GM23338 (cell line): ENCODE measurements at regions not wholly inside any gene's neighbourhood (a gene's known extent, or its start where the extent isn't known, plus 50 kb on each side); places are given as distances from the start of the nearest gene placed in this dataset.

Source experiments
- ATAC-seq: fragments of 200-7000 bp; cut with Tn5 transposase; 3 replicates; pipeline ENCODE4 v1.9.1; 2020
- DNase-seq: peaks from one replicate; pipeline ENCODE4 v3.0.0-alpha.2; 2015; ENCODE audit warnings: low spot score
- H2AFZ ChIP-seq: fragments of 200-600 bp; sonication (generic); 2 replicates; pipeline ENCODE4 v1.8.0; 2016; ENCODE audit warnings: antibody characterized with exemption, mild to moderate bottlenecking, moderate library complexity
- H3F3A ChIP-seq: fragments of 200-600 bp; sonication (generic); replicated peaks from 2 replicates; pipeline ENCODE4 v1.8.0; 2017; ENCODE audit warnings: antibody characterized with exemption, mixed run types, low read depth
- H3K27ac ChIP-seq: fragments of 200-600 bp; sonication (generic); 2 replicates; pipeline ENCODE4 v1.6.1; 2016; ENCODE audit warnings: low read depth
- H3K27me3 ChIP-seq: fragments of 200-600 bp; sonication (generic); 2 replicates; pipeline ENCODE4 v1.8.0; 2016; ENCODE audit warnings: mild to moderate bottlenecking, mixed run types, moderate library complexity; ENCODE audit not compliant: insufficient read depth
- H3K36me3 ChIP-seq: fragments of 200-600 bp; sonication (generic); 2 replicates; pipeline ENCODE4 v1.8.0; 2016; ENCODE audit warnings: mild to moderate bottlenecking; ENCODE audit not compliant: insufficient read depth
- H3K4me1 ChIP-seq: fragments of 200-600 bp; sonication (generic); 2 replicates; pipeline ENCODE4 v1.8.0; 2016; ENCODE audit warnings: mild to moderate bottlenecking, moderate library complexity; ENCODE audit not compliant: insufficient read depth
- H3K4me2 ChIP-seq: fragments of 200-600 bp; sonication (generic); 2 replicates; pipeline ENCODE4 v1.7.1; 2017; ENCODE audit warnings: mixed run types
- H3K4me3 ChIP-seq: fragments of 200-600 bp; sonication (generic); 2 replicates; pipeline ENCODE4 v1.6.1; 2016; ENCODE audit warnings: mixed run types
- H3K79me2 ChIP-seq: fragments of 200-600 bp; sonication (generic); replicated peaks from 2 replicates; pipeline ENCODE4 v1.8.0; 2017; ENCODE audit warnings: mild to moderate bottlenecking; ENCODE audit not compliant: insufficient read depth
- H3K9me2 ChIP-seq: fragments of 200-600 bp; sonication (generic); 2 replicates; pipeline ENCODE4 v1.8.0; 2017; ENCODE audit not compliant: insufficient read depth
- H4K20me1 ChIP-seq: fragments of 200-600 bp; sonication (generic); replicated peaks from 2 replicates; pipeline ENCODE4 v1.8.0; 2017; ENCODE audit warnings: mild to moderate bottlenecking; ENCODE audit not compliant: insufficient read depth
- H3K27ac Mint-ChIP-seq: 2 replicates; pipeline ENCODE4 v1.8.0; 2020; ENCODE audit warnings: inconsistent platforms, mild to moderate bottlenecking, moderate library complexity, mixed read lengths
- H3K27me3 Mint-ChIP-seq: 3 replicates; pipeline ENCODE4 v1.8.0; 2022; ENCODE audit warnings: low read depth, mild to moderate bottlenecking, moderate library complexity, mixed read lengths, inconsistent platforms; ENCODE audit not compliant: insufficient read depth, poor library complexity
- H3K36me3 Mint-ChIP-seq: 3 replicates; pipeline ENCODE4 v1.8.0; 2021; ENCODE audit warnings: low read depth, mild to moderate bottlenecking, inconsistent platforms, moderate library complexity, mixed read lengths
- H3K4me1 Mint-ChIP-seq: 3 replicates; pipeline ENCODE4 v1.8.0; 2020; ENCODE audit warnings: mild to moderate bottlenecking, inconsistent platforms, mixed read lengths
- H3K4me3 Mint-ChIP-seq: 3 replicates; pipeline ENCODE4 v1.8.0; 2021; ENCODE audit warnings: moderate library complexity, mild to moderate bottlenecking, inconsistent platforms, mixed read lengths
- H3K9me3 Mint-ChIP-seq: 3 replicates; pipeline ENCODE4 v1.8.0; 2020; ENCODE audit warnings: moderate library complexity, mild to moderate bottlenecking, inconsistent platforms, mixed read lengths
- EZH2phosphoT487 ChIP-seq: fragments of 200-600 bp; sonication (generic); IDR thresholded peaks from one replicate; pipeline ENCODE4 v1.8.1; 2018; ENCODE audit warnings: antibody characterized with exemption; ENCODE audit not compliant: unreplicated experiment
- NANOG ChIP-seq: IDR thresholded peaks from 2 replicates; pipeline ENCODE4 v1.6.1; 2016; ENCODE audit warnings: antibody characterized with exemption, borderline replicate concordance
- POLR2AphosphoS5 ChIP-seq: IDR thresholded peaks from 2 replicates; pipeline ENCODE4 v1.6.1; 2016; ENCODE audit warnings: antibody characterized with exemption, low read depth
- ZNF114 ChIP-seq: fragments of 250-450 bp; sonication (Bioruptor Pico); IDR thresholded peaks from 2 replicates; pipeline ENCODE4 v1.5.0; 2020; ENCODE audit warnings: mild to moderate bottlenecking, moderate library complexity
- ZNF331 ChIP-seq: fragments of 250-450 bp; sonication (Bioruptor Pico); IDR thresholded peaks from 2 replicates; pipeline ENCODE4 v1.5.0; 2020; ENCODE audit warnings: low read depth, mild to moderate bottlenecking, moderate library complexity
- TF ChIP-seq, protein P1 (sequence below): IDR thresholded peaks from one replicate; pipeline ENCODE4 v1.6.1; 2018; ENCODE audit warnings: antibody characterized with exemption; ENCODE audit not compliant: unreplicated experiment
- TF ChIP-seq, protein P2 (sequence below): IDR thresholded peaks from 2 replicates; pipeline ENCODE4 v1.6.1; 2016; ENCODE audit warnings: antibody characterized with exemption
- TF ChIP-seq, protein P3 (sequence below): fragments of 250-450 bp; sonication (Bioruptor Pico); IDR thresholded peaks from 2 replicates; pipeline ENCODE4 v1.5.0; 2020; ENCODE audit warnings: mild to moderate bottlenecking, moderate library complexity

DNA sequence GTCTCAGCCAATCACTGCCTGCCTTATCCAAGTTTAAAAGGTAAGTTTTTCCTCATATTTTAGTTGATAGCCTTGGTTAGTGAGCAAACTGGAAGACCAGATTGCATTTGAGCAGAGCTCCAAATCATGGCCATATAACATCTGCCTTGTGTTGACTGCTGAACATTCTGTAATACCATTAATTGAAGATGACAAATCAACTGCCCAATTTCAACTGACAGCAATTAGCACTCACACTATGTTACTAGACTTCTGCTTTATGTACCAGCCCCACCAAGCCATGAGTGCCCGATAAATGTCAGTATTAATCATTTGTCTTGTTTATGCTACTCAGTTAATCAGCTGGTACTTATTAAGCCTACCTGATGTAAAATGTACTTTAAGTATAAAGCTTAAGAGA lies 83.1 kb downstream of the CGGBP1 start (continued):
- TF ChIP-seq, protein P1, sequence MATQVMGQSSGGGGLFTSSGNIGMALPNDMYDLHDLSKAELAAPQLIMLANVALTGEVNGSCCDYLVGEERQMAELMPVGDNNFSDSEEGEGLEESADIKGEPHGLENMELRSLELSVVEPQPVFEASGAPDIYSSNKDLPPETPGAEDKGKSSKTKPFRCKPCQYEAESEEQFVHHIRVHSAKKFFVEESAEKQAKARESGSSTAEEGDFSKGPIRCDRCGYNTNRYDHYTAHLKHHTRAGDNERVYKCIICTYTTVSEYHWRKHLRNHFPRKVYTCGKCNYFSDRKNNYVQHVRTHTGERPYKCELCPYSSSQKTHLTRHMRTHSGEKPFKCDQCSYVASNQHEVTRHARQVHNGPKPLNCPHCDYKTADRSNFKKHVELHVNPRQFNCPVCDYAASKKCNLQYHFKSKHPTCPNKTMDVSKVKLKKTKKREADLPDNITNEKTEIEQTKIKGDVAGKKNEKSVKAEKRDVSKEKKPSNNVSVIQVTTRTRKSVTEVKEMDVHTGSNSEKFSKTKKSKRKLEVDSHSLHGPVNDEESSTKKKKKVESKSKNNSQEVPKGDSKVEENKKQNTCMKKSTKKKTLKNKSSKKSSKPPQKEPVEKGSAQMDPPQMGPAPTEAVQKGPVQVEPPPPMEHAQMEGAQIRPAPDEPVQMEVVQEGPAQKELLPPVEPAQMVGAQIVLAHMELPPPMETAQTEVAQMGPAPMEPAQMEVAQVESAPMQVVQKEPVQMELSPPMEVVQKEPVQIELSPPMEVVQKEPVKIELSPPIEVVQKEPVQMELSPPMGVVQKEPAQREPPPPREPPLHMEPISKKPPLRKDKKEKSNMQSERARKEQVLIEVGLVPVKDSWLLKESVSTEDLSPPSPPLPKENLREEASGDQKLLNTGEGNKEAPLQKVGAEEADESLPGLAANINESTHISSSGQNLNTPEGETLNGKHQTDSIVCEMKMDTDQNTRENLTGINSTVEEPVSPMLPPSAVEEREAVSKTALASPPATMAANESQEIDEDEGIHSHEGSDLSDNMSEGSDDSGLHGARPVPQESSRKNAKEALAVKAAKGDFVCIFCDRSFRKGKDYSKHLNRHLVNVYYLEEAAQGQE: no peak
- no peak for TF ChIP-seq POLR2AphosphoS5
- TF ChIP-seq ZNF331 (CRISPR knock-in tag): no peak
- no peak for TF ChIP-seq ZNF114 (CRISPR knock-in tag)

DNA sequence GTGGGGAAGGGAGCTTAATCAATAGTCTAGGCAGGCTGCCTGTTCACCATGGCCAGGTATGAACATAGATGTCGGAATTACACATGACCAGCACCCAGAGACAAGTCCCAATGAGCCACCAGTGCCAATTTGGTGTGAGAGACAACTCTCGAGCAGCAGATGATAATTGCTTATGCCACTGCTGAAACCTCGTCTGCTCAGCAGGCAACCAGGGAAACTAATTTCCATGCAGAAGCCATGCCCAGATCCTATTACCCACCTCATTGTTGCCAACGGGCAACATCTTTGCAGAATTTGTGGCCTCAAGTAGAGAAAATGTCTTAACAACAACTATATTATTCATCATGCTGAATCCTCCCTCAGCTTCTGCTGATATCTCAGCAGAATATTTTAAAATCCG lies 84.9 kb downstream of the CGGBP1 start:
- H3K27me3 ChIP-seq: no peaks in the 10 kb centered on the region
- DNase-seq (no peak), ATAC-seq (no peak)
- Mint-ChIP-seq H3K4me1 (peaks cover 4% of the 10 kb centered on the region; the same call in 1 of the 3 replicates), H3K4me3 (no peak overlapping the region), H3K9me3 (peaks cover 18% of the 10 kb centered on the region; the same call in 2 of the 3 replicates), H3K27ac (no peak overlapping the region; the same call in 1 of the 2 replicates), H3K36me3 (peaks cover 5% of the 10 kb centered on the region), H3K27me3 (no peaks in the 10 kb centered on the region)
- no peak overlapping the region for H3K27ac ChIP-seq
- no peaks in the 10 kb centered on the region for H3F3A ChIP-seq
- no peak overlapping the region for H2AFZ ChIP-seq
- H3K4me3 ChIP-seq: no peak overlapping the region
- no peaks in the 10 kb centered on the region for H3K4me1 ChIP-seq
- TF ChIP-seq, protein P2, sequence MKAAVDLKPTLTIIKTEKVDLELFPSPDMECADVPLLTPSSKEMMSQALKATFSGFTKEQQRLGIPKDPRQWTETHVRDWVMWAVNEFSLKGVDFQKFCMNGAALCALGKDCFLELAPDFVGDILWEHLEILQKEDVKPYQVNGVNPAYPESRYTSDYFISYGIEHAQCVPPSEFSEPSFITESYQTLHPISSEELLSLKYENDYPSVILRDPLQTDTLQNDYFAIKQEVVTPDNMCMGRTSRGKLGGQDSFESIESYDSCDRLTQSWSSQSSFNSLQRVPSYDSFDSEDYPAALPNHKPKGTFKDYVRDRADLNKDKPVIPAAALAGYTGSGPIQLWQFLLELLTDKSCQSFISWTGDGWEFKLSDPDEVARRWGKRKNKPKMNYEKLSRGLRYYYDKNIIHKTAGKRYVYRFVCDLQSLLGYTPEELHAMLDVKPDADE: no peak
- TF ChIP-seq EZH2phosphoT487 (no peak), NANOG (no peak)
- TF ChIP-seq, protein P3, sequence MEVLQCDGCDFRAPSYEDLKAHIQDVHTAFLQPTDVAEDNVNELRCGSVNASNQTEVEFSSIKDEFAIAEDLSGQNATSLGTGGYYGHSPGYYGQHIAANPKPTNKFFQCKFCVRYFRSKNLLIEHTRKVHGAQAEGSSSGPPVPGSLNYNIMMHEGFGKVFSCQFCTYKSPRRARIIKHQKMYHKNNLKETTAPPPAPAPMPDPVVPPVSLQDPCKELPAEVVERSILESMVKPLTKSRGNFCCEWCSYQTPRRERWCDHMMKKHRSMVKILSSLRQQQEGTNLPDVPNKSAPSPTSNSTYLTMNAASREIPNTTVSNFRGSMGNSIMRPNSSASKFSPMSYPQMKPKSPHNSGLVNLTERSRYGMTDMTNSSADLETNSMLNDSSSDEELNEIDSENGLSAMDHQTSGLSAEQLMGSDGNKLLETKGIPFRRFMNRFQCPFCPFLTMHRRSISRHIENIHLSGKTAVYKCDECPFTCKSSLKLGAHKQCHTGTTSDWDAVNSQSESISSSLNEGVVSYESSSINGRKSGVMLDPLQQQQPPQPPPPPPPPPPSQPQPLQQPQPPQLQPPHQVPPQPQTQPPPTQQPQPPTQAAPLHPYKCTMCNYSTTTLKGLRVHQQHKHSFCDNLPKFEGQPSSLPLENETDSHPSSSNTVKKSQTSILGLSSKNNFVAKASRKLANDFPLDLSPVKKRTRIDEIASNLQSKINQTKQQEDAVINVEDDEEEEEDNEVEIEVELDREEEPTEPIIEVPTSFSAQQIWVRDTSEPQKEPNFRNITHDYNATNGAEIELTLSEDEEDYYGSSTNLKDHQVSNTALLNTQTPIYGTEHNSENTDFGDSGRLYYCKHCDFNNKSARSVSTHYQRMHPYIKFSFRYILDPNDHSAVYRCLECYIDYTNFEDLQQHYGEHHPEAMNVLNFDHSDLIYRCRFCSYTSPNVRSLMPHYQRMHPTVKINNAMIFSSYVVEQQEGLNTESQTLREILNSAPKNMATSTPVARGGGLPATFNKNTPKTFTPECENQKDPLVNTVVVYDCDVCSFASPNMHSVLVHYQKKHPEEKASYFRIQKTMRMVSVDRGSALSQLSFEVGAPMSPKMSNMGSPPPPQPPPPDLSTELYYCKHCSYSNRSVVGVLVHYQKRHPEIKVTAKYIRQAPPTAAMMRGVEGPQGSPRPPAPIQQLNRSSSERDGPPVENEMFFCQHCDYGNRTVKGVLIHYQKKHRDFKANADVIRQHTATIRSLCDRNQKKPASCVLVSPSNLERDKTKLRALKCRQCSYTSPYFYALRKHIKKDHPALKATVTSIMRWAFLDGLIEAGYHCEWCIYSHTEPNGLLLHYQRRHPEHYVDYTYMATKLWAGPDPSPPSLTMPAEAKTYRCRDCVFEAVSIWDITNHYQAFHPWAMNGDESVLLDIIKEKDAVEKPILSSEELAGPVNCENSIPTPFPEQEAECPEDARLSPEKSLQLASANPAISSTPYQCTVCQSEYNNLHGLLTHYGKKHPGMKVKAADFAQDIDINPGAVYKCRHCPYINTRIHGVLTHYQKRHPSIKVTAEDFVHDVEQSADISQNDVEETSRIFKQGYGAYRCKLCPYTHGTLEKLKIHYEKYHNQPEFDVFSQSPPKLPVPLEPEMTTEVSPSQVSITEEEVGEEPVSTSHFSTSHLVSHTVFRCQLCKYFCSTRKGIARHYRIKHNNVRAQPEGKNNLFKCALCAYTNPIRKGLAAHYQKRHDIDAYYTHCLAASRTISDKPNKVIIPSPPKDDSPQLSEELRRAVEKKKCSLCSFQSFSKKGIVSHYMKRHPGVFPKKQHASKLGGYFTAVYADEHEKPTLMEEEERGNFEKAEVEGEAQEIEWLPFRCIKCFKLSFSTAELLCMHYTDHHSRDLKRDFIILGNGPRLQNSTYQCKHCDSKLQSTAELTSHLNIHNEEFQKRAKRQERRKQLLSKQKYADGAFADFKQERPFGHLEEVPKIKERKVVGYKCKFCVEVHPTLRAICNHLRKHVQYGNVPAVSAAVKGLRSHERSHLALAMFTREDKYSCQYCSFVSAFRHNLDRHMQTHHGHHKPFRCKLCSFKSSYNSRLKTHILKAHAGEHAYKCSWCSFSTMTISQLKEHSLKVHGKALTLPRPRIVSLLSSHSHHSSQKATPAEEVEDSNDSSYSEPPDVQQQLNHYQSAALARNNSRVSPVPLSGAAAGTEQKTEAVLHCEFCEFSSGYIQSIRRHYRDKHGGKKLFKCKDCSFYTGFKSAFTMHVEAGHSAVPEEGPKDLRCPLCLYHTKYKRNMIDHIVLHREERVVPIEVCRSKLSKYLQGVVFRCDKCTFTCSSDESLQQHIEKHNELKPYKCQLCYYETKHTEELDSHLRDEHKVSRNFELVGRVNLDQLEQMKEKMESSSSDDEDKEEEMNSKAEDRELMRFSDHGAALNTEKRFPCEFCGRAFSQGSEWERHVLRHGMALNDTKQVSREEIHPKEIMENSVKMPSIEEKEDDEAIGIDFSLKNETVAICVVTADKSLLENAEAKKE (CRISPR knock-in tag): no peak
- H3K4me2 ChIP-seq: no peak overlapping the region
- H3K36me3 ChIP-seq: no peaks in the 10 kb centered on the region
- no peaks in the 10 kb centered on the region; the same call in 1 of the 2 replicates for H3K9me2 ChIP-seq
- no peaks in the 10 kb centered on the region for H3K79me2 ChIP-seq
- no peaks in the 10 kb centered on the region for H4K20me1 ChIP-seq
